ENCODE measurements at regions not wholly inside any gene's neighbourhood (a gene's known extent, or its start where the extent isn't known, plus 50 kb on each side); places are given as distances from the start of the nearest gene placed in this dataset.
"Not testable (repeated sequence)": the region's sequence is repeated elsewhere in the genome, so short reads cannot be mapped to it uniquely, and the experiment has no call there.

GRCh38 chr4:131603705-131604104 is 1545.4 kb upstream of the PCDH10 start:
- Histone ChIP-seq H4K8ac (ENCODE audit: low read depth, low read length) (no peak overlapping the region), H3K4me1 (ENCODE audit: control insufficient read depth, low read depth, low read length) (no peaks in the 10 kb centered on the region), H3K36me3 (ENCODE audit: control insufficient read depth, insufficient read depth, low read length) (no peaks in the 10 kb centered on the region), H3K79me1 (ENCODE audit: low read length) (no peaks in the 10 kb centered on the region), H4K5ac (ENCODE audit: low read length) (no peak overlapping the region), H3K9ac (ENCODE audit: low read length) (no peak overlapping the region), H3K4me2 (ENCODE audit: low read length) (no peak overlapping the region), H2AK5ac (ENCODE audit: low read length) (no peak overlapping the region), H3K27ac (ENCODE audit: low read depth, low read length) (no peak overlapping the region), H3K23ac (ENCODE audit: low read length) (no peak overlapping the region), H3K18ac (ENCODE audit: low read length) (no peak overlapping the region), H2BK5ac (ENCODE audit: low read length) (no peak overlapping the region), H3K27me3 (ENCODE audit: insufficient read depth, low read length, poor library complexity) (no peaks in the 10 kb centered on the region), H2BK120ac (ENCODE audit: low read depth, low read length) (no peak overlapping the region), H3K56ac (ENCODE audit: low read length) (no peak overlapping the region), H2BK15ac (replicated peaks; ENCODE audit: low read depth) (no peak overlapping the region), H3K79me2 (ENCODE audit: control insufficient read depth, insufficient read depth, low read length) (no peaks in the 10 kb centered on the region), H3K4ac (ENCODE audit: low read depth, low read length) (no peak overlapping the region), H3K4me3 (ENCODE audit: low read length) (no peak overlapping the region)
- DNase-seq = no peak
- WGBS (ENCODE audit: extremely low coverage, insufficient coverage, low lambda C conversion rate) = no CpG with 5 or more reads among the region's 1 CpG

DNA sequence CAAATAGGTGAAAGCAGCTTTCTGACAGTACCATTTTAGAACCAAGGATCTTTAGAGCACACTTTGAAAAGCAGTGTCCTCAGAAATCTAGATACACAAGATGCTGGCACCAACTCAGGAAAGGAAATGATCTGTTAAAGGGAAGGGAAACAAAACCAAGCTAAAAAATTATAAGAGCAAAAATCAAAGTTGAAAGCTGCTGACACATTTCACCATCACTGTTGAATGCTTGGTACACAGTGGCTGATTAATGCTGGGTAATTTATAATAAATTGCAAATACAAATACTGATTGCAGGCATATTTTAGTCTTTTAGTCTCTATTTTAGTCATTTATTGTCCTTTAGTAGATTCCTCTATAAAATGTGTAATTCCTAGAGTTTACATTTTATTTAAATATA is 1540.1 kb upstream of the PCDH10 start:
- H3K4ac ChIP-seq (ENCODE audit: low read depth, low read length) = no peak overlapping the region
- no peak overlapping the region for H3K27ac ChIP-seq (ENCODE audit: low read depth, low read length)
- no peak overlapping the region for H4K8ac ChIP-seq (ENCODE audit: low read depth, low read length)
- no peak overlapping the region for H3K9ac ChIP-seq (ENCODE audit: low read length)
- no peak overlapping the region for H3K23ac ChIP-seq (ENCODE audit: low read length)
- no peaks in the 10 kb centered on the region for H3K79me1 ChIP-seq (ENCODE audit: low read length)
- no peaks in the 10 kb centered on the region for H3K36me3 ChIP-seq (ENCODE audit: control insufficient read depth, insufficient read depth, low read length)
- H3K18ac ChIP-seq (ENCODE audit: low read length) = no peak overlapping the region
- H2AK5ac ChIP-seq (ENCODE audit: low read length) = no peak overlapping the region
- H3K4me1 ChIP-seq (ENCODE audit: control insufficient read depth, low read depth, low read length) = no peaks in the 10 kb centered on the region
- H2BK5ac ChIP-seq (ENCODE audit: low read length) = no peak overlapping the region
- no peak for DNase-seq
- no peak overlapping the region for H2BK120ac ChIP-seq (ENCODE audit: low read depth, low read length)
- no peak overlapping the region for H3K56ac ChIP-seq (ENCODE audit: low read length)
- no peak overlapping the region for H2BK15ac ChIP-seq (replicated peaks; ENCODE audit: low read depth)
- no peak overlapping the region for H3K4me3 ChIP-seq (ENCODE audit: low read length)
- no peaks in the 10 kb centered on the region for H3K27me3 ChIP-seq (ENCODE audit: insufficient read depth, low read length, poor library complexity)
- H4K5ac ChIP-seq (ENCODE audit: low read length) = no peak overlapping the region
- no peaks in the 10 kb centered on the region for H3K79me2 ChIP-seq (ENCODE audit: control insufficient read depth, insufficient read depth, low read length)
- no peak overlapping the region for H3K4me2 ChIP-seq (ENCODE audit: low read length)

- not testable (repeated sequence) for H3K79me2 ChIP-seq (ENCODE audit: control insufficient read depth, insufficient read depth, low read length); H2BK15ac ChIP-seq (replicated peaks; ENCODE audit: low read depth); H2AK5ac ChIP-seq (ENCODE audit: low read length); H2BK120ac ChIP-seq (ENCODE audit: low read depth, low read length); H4K5ac ChIP-seq (ENCODE audit: low read length); H3K4me1 ChIP-seq (ENCODE audit: control insufficient read depth, low read depth, low read length); H3K36me3 ChIP-seq (ENCODE audit: control insufficient read depth, insufficient read depth, low read length); H3K9ac ChIP-seq (ENCODE audit: low read length); H3K56ac ChIP-seq (ENCODE audit: low read length); H3K4me2 ChIP-seq (ENCODE audit: low read length); H3K23ac ChIP-seq (ENCODE audit: low read length); H3K18ac ChIP-seq (ENCODE audit: low read length); H3K79me1 ChIP-seq (ENCODE audit: low read length); H3K4ac ChIP-seq (ENCODE audit: low read depth, low read length); H2BK5ac ChIP-seq (ENCODE audit: low read length); H4K8ac ChIP-seq (ENCODE audit: low read depth, low read length); H3K4me3 ChIP-seq (ENCODE audit: low read length); H3K27me3 ChIP-seq (ENCODE audit: insufficient read depth, low read length, poor library complexity); H3K27ac ChIP-seq (ENCODE audit: low read depth, low read length)
- DNase-seq = peak; percentile 11
- WGBS (ENCODE audit: extremely low coverage, insufficient coverage, low lambda C conversion rate) = no CpG with 5 or more reads among the region's 1 CpG
Measured at GRCh38 chr4:131610517-131610916, 1538.6 kb upstream of the PCDH10 start.

- H3K18ac ChIP-seq (ENCODE audit: low read length) = no peak overlapping the region
- no peaks in the 10 kb centered on the region for H3K27me3 ChIP-seq (ENCODE audit: insufficient read depth, low read length, poor library complexity)
- WGBS (ENCODE audit: extremely low coverage, insufficient coverage, low lambda C conversion rate) = no CpG with 5 or more reads among the region's 5 CpGs
- H3K79me1 ChIP-seq (ENCODE audit: low read length) = no peaks in the 10 kb centered on the region
- H3K4ac ChIP-seq (ENCODE audit: low read depth, low read length) = no peak overlapping the region
- no peak overlapping the region for H3K23ac ChIP-seq (ENCODE audit: low read length)
- H3K56ac ChIP-seq (ENCODE audit: low read length) = no peak overlapping the region
- no peak overlapping the region for H2AK5ac ChIP-seq (ENCODE audit: low read length)
- H3K36me3 ChIP-seq (ENCODE audit: control insufficient read depth, insufficient read depth, low read length) = no peaks in the 10 kb centered on the region
- H4K5ac ChIP-seq (ENCODE audit: low read length) = no peak overlapping the region
- no peak overlapping the region for H3K4me3 ChIP-seq (ENCODE audit: low read length)
- H3K4me1 ChIP-seq (ENCODE audit: control insufficient read depth, low read depth, low read length) = no peaks in the 10 kb centered on the region
- H3K9ac ChIP-seq (ENCODE audit: low read length) = no peak overlapping the region
- no peak overlapping the region for H3K4me2 ChIP-seq (ENCODE audit: low read length)
- H3K79me2 ChIP-seq (ENCODE audit: control insufficient read depth, insufficient read depth, low read length) = no peaks in the 10 kb centered on the region
- DNase-seq = no peak
- H4K8ac ChIP-seq (ENCODE audit: low read depth, low read length) = no peak overlapping the region
- H2BK15ac ChIP-seq (replicated peaks; ENCODE audit: low read depth) = no peak overlapping the region
- H2BK5ac ChIP-seq (ENCODE audit: low read length) = no peak overlapping the region
- H3K27ac ChIP-seq (ENCODE audit: low read depth, low read length) = no peak overlapping the region
- H2BK120ac ChIP-seq (ENCODE audit: low read depth, low read length) = no peak overlapping the region
Measured at GRCh38 chr4:131613086-131613823, 1535.8 kb upstream of the PCDH10 start.

- H3K23ac ChIP-seq (ENCODE audit: low read length) = no peak overlapping the region
- H3K4me1 ChIP-seq (ENCODE audit: control insufficient read depth, low read depth, low read length) = no peaks in the 10 kb centered on the region
- no CpG with 5 or more reads among the region's 1 CpG for WGBS (ENCODE audit: extremely low coverage, insufficient coverage, low lambda C conversion rate)
- no peak overlapping the region for H3K4ac ChIP-seq (ENCODE audit: low read depth, low read length)
- H2BK120ac ChIP-seq (ENCODE audit: low read depth, low read length) = no peak overlapping the region
- H3K4me2 ChIP-seq (ENCODE audit: low read length) = no peak overlapping the region
- H3K9ac ChIP-seq (ENCODE audit: low read length) = no peak overlapping the region
- H2BK15ac ChIP-seq (replicated peaks; ENCODE audit: low read depth) = no peak overlapping the region
- H4K5ac ChIP-seq (ENCODE audit: low read length) = no peak overlapping the region
- H3K79me1 ChIP-seq (ENCODE audit: low read length) = no peaks in the 10 kb centered on the region
- H3K79me2 ChIP-seq (ENCODE audit: control insufficient read depth, insufficient read depth, low read length) = no peaks in the 10 kb centered on the region
- no peak overlapping the region for H3K18ac ChIP-seq (ENCODE audit: low read length)
- H3K56ac ChIP-seq (ENCODE audit: low read length) = no peak overlapping the region
- H3K27me3 ChIP-seq (ENCODE audit: insufficient read depth, low read length, poor library complexity) = no peaks in the 10 kb centered on the region
- no peaks in the 10 kb centered on the region for H3K36me3 ChIP-seq (ENCODE audit: control insufficient read depth, insufficient read depth, low read length)
- no peak overlapping the region for H4K8ac ChIP-seq (ENCODE audit: low read depth, low read length)
- no peak overlapping the region for H3K4me3 ChIP-seq (ENCODE audit: low read length)
- H2BK5ac ChIP-seq (ENCODE audit: low read length) = no peak overlapping the region
- H3K27ac ChIP-seq (ENCODE audit: low read depth, low read length) = no peak overlapping the region
- H2AK5ac ChIP-seq (ENCODE audit: low read length) = no peak overlapping the region
- no peak for DNase-seq
Measured at GRCh38 chr4:131613824-131614216, 1535.3 kb upstream of the PCDH10 start.

DNA sequence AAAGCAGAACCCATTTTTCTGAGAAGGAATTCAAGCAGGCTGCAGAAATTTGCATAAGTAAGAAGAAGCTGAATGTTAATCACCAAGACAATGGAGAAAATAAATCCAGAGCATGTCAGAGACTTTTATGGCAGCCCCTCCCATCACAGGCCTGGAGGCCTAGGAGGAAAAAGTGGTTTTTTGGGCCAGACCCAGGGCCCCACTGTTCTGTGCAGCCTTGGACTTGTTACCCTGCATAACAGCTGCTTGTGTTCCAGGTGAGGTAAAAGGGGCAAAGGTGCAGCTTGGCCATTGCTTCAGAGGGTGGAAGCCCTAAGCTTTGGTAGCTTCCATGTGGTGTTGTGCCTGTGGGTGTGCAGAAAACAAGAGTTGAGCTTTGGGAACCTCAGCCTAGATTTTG is 1516.2 kb upstream of the PCDH10 start:
- Histone ChIP-seq H3K4me1 (ENCODE audit: control insufficient read depth, low read depth, low read length) (no peaks in the 10 kb centered on the region), H3K18ac (ENCODE audit: low read length) (no peak overlapping the region), H3K79me2 (ENCODE audit: control insufficient read depth, insufficient read depth, low read length) (no peaks in the 10 kb centered on the region), H2BK15ac (replicated peaks; ENCODE audit: low read depth) (no peak overlapping the region), H3K56ac (ENCODE audit: low read length) (no peak overlapping the region), H3K23ac (ENCODE audit: low read length) (no peak overlapping the region), H3K4me2 (ENCODE audit: low read length) (no peak overlapping the region), H2AK5ac (ENCODE audit: low read length) (no peak overlapping the region), H3K27ac (ENCODE audit: low read depth, low read length) (no peak overlapping the region), H3K27me3 (ENCODE audit: insufficient read depth, low read length, poor library complexity) (no peaks in the 10 kb centered on the region), H3K4ac (ENCODE audit: low read depth, low read length) (no peak overlapping the region), H4K8ac (ENCODE audit: low read depth, low read length) (no peak overlapping the region), H3K79me1 (ENCODE audit: low read length) (no peaks in the 10 kb centered on the region), H2BK5ac (ENCODE audit: low read length) (no peak overlapping the region), H4K5ac (ENCODE audit: low read length) (no peak overlapping the region), H3K4me3 (ENCODE audit: low read length) (no peak overlapping the region), H3K36me3 (ENCODE audit: control insufficient read depth, insufficient read depth, low read length) (no peaks in the 10 kb centered on the region), H3K9ac (ENCODE audit: low read length) (no peak overlapping the region), H2BK120ac (ENCODE audit: low read depth, low read length) (no peak overlapping the region)
- no peak for DNase-seq
